ENCODE measurements at regions not wholly inside any gene's neighbourhood (a gene's known extent, or its start where the extent isn't known, plus 50 kb on each side); places are given as distances from the start of the nearest gene placed in this dataset.

DNA sequence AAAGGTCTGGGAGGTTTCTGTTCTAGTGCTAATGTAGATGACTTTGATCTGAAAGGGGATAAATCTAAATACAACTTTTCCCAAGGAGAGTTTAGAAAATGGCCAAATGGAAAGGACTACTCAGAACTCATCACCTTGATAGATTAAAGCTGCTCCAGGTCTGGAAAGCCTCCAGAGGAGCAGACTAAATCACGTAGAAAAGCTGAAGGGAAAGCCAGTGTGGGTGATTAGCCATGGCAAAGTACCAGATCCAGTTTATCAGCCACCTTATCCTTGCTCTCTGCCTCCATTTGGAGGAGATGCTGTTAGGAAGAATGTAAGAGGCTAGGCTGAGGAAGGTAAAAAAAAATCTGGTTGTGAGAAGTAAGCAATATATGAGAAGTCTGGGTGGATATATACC, 120.7 kb upstream of the RAI14 start:
- TF ChIP-seq, protein P1, sequence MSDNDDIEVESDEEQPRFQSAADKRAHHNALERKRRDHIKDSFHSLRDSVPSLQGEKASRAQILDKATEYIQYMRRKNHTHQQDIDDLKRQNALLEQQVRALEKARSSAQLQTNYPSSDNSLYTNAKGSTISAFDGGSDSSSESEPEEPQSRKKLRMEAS (IDR thresholded peaks at IDR 0.05) = no peak
- no peak for TF ChIP-seq EP300 (IDR thresholded peaks at IDR 0.05; ENCODE audit: borderline replicate concordance)
